SKM-1 treated with dmso at 0.1 percent for 144 hours (cell line): ENCODE measurements at regions not wholly inside any gene's neighbourhood (a gene's known extent, or its start where the extent isn't known, plus 50 kb on each side); places are given as distances from the start of the nearest gene placed in this dataset.

ENCODE experiments used
- DNase-seq: peaks from one replicate; lab custom pipeline; 2025; ENCODE audit not compliant: unreplicated experiment; lab: John Stamatoyannopoulos, UW

GRCh38 chr5:121797681-121798518 lies 53.8 kb upstream of the FTMT start:
- no peak for DNase-seq
